ENCODE measurements at regions not wholly inside any gene's neighbourhood (a gene's known extent, or its start where the extent isn't known, plus 50 kb on each side); places are given as distances from the start of the nearest gene placed in this dataset.
"Not testable (repeated sequence)": the region's sequence is repeated elsewhere in the genome, so short reads cannot be mapped to it uniquely, and the experiment has no call there.

GRCh38 chr22:16463472-16463871, 129.1 kb downstream of the CCT8L2 start:
- peak in 1 of 3 donors; percentile 18 for DNase-seq
- H3K9me3 ChIP-seq (ENCODE audit: control insufficient read depth, low read length); H3K4me1 ChIP-seq (ENCODE audit: control insufficient read depth, insufficient read depth, low read length); H3K27ac ChIP-seq (ENCODE audit: low read length); H3K27me3 ChIP-seq (ENCODE audit: control insufficient read depth, insufficient read depth); intact Hi-C loops (cut with DNase I); ATAC-seq; H3K4me3 ChIP-seq (ENCODE audit: low read length): not testable (repeated sequence)
- 81% methylated on average over 4 of the region's 4 CpGs for WGBS

- H3K27ac ChIP-seq (ENCODE audit: low read length); ATAC-seq; intact Hi-C loops (cut with DNase I); H3K9me3 ChIP-seq (ENCODE audit: control insufficient read depth, low read length); H3K27me3 ChIP-seq (ENCODE audit: control insufficient read depth, insufficient read depth); H3K4me1 ChIP-seq (ENCODE audit: control insufficient read depth, insufficient read depth, low read length); DNase-seq; H3K4me3 ChIP-seq (ENCODE audit: low read length): not testable (repeated sequence)
- WGBS: 45% methylated on average over 7 of the region's 7 CpGs
Observed at GRCh38 chr22:16447451-16447850, 145.2 kb downstream of the CCT8L2 start.

DNA sequence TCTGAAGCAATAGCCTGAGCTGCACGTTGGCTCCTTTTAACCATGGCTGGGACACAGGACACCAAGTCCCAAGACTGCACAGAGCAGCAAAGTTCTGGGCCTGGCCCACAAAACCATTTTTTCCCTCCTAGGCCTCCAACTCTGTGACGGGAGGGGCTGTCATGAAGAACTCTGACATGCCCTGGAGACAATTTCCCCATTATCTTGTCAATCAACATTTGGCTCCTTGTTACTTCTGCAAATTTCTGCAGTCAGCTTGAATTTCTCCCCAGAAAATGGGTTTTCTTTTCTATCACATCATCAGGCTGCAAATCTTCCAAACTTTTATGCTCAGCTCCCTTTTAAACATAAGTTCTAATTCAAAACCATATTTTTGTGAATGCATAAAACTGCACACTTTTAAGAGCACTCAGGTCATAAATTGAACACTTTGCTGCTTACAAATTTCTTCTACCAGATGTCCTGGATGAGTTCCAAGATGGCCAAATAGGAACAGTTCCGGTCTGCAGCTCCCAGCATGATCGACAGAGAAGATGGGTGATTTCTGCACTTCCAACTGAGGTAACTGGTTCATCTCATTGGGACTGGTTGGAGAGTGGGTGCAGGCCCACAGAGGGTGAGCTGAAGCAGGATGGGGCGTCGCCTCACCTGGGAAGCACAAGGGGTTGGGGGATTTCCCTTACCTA, 145.7 kb downstream of the CCT8L2 start:
- H3K27ac ChIP-seq (ENCODE audit: low read length); H3K9me3 ChIP-seq (ENCODE audit: control insufficient read depth, low read length); intact Hi-C loops (cut with DNase I); H3K27me3 ChIP-seq (ENCODE audit: control insufficient read depth, insufficient read depth); ATAC-seq; DNase-seq; H3K4me1 ChIP-seq (ENCODE audit: control insufficient read depth, insufficient read depth, low read length); H3K4me3 ChIP-seq (ENCODE audit: low read length): not testable (repeated sequence)
- 61% methylated on average over 6 of the region's 6 CpGs for WGBS

- 20% methylated on average over 1 of the region's 1 CpG for WGBS
- H3K27ac ChIP-seq (ENCODE audit: low read length); intact Hi-C loops (cut with DNase I); H3K9me3 ChIP-seq (ENCODE audit: control insufficient read depth, low read length); H3K4me3 ChIP-seq (ENCODE audit: low read length); H3K4me1 ChIP-seq (ENCODE audit: control insufficient read depth, insufficient read depth, low read length); ATAC-seq; H3K27me3 ChIP-seq (ENCODE audit: control insufficient read depth, insufficient read depth); DNase-seq: not testable (repeated sequence)
Observed at GRCh38 chr22:16441014-16441413, 151.6 kb downstream of the CCT8L2 start.

GRCh38 chr22:16423476-16423875, 169.1 kb downstream of the CCT8L2 start:
- DNase-seq: peak in 1 of 3 donors; percentile 41
- H3K27ac ChIP-seq (ENCODE audit: low read length); H3K4me3 ChIP-seq (ENCODE audit: low read length); intact Hi-C loops (cut with DNase I); H3K4me1 ChIP-seq (ENCODE audit: control insufficient read depth, insufficient read depth, low read length); H3K27me3 ChIP-seq (ENCODE audit: control insufficient read depth, insufficient read depth); H3K9me3 ChIP-seq (ENCODE audit: control insufficient read depth, low read length); ATAC-seq: not testable (repeated sequence)
- 79% methylated on average over 21 of the region's 21 CpGs for WGBS

- ATAC-seq; DNase-seq; H3K4me1 ChIP-seq (ENCODE audit: control insufficient read depth, insufficient read depth, low read length); H3K27me3 ChIP-seq (ENCODE audit: control insufficient read depth, insufficient read depth); intact Hi-C loops (cut with DNase I); H3K4me3 ChIP-seq (ENCODE audit: low read length); H3K9me3 ChIP-seq (ENCODE audit: control insufficient read depth, low read length); H3K27ac ChIP-seq (ENCODE audit: low read length): not testable (repeated sequence)
- WGBS: 51% methylated on average over 3 of the region's 3 CpGs
Observed at GRCh38 chr22:16417498-16417897, 175.1 kb downstream of the CCT8L2 start.

GRCh38 chr22:16404639-16405038, 188.0 kb downstream of the CCT8L2 start:
- DNase-seq; H3K27ac ChIP-seq (ENCODE audit: low read length); ATAC-seq; H3K9me3 ChIP-seq (ENCODE audit: control insufficient read depth, low read length); H3K4me3 ChIP-seq (ENCODE audit: low read length); intact Hi-C loops (cut with DNase I); H3K4me1 ChIP-seq (ENCODE audit: control insufficient read depth, insufficient read depth, low read length); H3K27me3 ChIP-seq (ENCODE audit: control insufficient read depth, insufficient read depth): not testable (repeated sequence)
- 79% methylated on average over 7 of the region's 7 CpGs for WGBS

- 70% methylated on average over 20 of the region's 20 CpGs for WGBS
- H3K4me1 ChIP-seq (ENCODE audit: control insufficient read depth, insufficient read depth, low read length); H3K27ac ChIP-seq (ENCODE audit: low read length); intact Hi-C loops (cut with DNase I); H3K9me3 ChIP-seq (ENCODE audit: control insufficient read depth, low read length); ATAC-seq; DNase-seq; H3K27me3 ChIP-seq (ENCODE audit: control insufficient read depth, insufficient read depth); H3K4me3 ChIP-seq (ENCODE audit: low read length): not testable (repeated sequence)
Observed at GRCh38 chr22:16403661-16404060, 188.9 kb downstream of the CCT8L2 start.

DNA sequence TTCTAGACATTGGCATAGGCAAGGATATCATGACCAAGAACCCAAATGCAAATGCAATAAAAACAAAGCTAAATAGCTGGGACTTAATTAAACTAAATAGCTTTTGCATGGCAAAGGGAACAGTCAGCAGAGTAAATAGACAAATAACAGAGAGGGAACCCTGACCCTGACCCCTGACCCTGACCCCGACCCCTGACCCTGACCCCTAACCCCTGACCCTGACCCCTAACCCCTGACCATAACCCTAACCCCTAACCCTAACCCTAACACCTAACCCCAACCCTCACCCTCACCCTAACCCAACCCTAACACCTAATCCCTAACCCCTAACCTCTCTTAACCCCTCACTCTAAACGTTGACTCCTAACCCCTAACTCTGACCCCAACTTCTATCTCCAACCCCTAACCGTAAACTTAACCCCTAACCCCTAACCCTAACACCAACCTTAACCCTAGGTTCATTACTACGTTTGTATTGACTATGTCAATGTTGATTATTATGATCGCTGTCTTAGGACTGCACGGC, 189.7 kb downstream of the CCT8L2 start:
- intact Hi-C loops (cut with DNase I); H3K9me3 ChIP-seq (ENCODE audit: control insufficient read depth, low read length); DNase-seq; ATAC-seq; H3K4me1 ChIP-seq (ENCODE audit: control insufficient read depth, insufficient read depth, low read length); H3K27me3 ChIP-seq (ENCODE audit: control insufficient read depth, insufficient read depth); H3K27ac ChIP-seq (ENCODE audit: low read length); H3K4me3 ChIP-seq (ENCODE audit: low read length): not testable (repeated sequence)
- WGBS: 47% methylated on average over 6 of the region's 6 CpGs

GRCh38 chr22:16393476-16393875, 199.1 kb downstream of the CCT8L2 start:
- H3K27me3 ChIP-seq (ENCODE audit: control insufficient read depth, insufficient read depth); H3K4me1 ChIP-seq (ENCODE audit: control insufficient read depth, insufficient read depth, low read length); H3K4me3 ChIP-seq (ENCODE audit: low read length); ATAC-seq; intact Hi-C loops (cut with DNase I); H3K27ac ChIP-seq (ENCODE audit: low read length); H3K9me3 ChIP-seq (ENCODE audit: control insufficient read depth, low read length); DNase-seq: not testable (repeated sequence)
- WGBS: 53% methylated on average over 2 of the region's 2 CpGs

GRCh38 chr22:16391417-16391930, 201.1 kb downstream of the CCT8L2 start:
- ATAC-seq; H3K27ac ChIP-seq (ENCODE audit: low read length); H3K9me3 ChIP-seq (ENCODE audit: control insufficient read depth, low read length); DNase-seq; H3K4me1 ChIP-seq (ENCODE audit: control insufficient read depth, insufficient read depth, low read length); intact Hi-C loops (cut with DNase I); H3K27me3 ChIP-seq (ENCODE audit: control insufficient read depth, insufficient read depth); H3K4me3 ChIP-seq (ENCODE audit: low read length): not testable (repeated sequence)
- WGBS: 53% methylated on average over 20 of the region's 20 CpGs
